DOHH2 (cell line): ENCODE measurements at regions not wholly inside any gene's neighbourhood (a gene's known extent, or its start where the extent isn't known, plus 50 kb on each side); places are given as distances from the start of the nearest gene placed in this dataset.

Experiments used
- CTCF ChIP-seq: fragments of 200-600 bp; sonication (generic); IDR thresholded peaks from one replicate; pipeline ENCODE4 v1.5.1; 2014; ENCODE audit warnings: antibody characterized with exemption, mild to moderate bottlenecking, low read depth, low read length; ENCODE audit not compliant: poor library complexity, severe bottlenecking
- EZH2phosphoT487 ChIP-seq: fragments of 200-600 bp; sonication (generic); IDR thresholded peaks from 2 replicates; pipeline ENCODE4 v1.6.1; 2017; ENCODE audit warnings: borderline replicate concordance, mild to moderate bottlenecking, antibody characterized with exemption, low read length, moderate library complexity, mixed read lengths

- TF ChIP-seq CTCF = no peak
- TF ChIP-seq EZH2phosphoT487 = no peak
Observed at GRCh38 chr9:12511726-12512125, 181.5 kb upstream of the TYRP1 start.
